WI38 (cell line): ENCODE measurements at regions not wholly inside any gene's neighbourhood (a gene's known extent, or its start where the extent isn't known, plus 50 kb on each side); places are given as distances from the start of the nearest gene placed in this dataset.

Source experiments
- H3K4me3 ChIP-seq: 2 replicates; pipeline ENCODE4 v1.5.1; 2011; ENCODE audit warnings: low read depth, mild to moderate bottlenecking, control low read depth, low read length
- CTCF ChIP-seq: IDR thresholded peaks from 2 replicates; pipeline ENCODE4 v1.5.1; 2012; ENCODE audit warnings: low read depth, mild to moderate bottlenecking, control low read depth, low read length

- TF ChIP-seq CTCF: no peak
- no peak overlapping the region for H3K4me3 ChIP-seq
These were observed 207.9 kb upstream of the E2F8 start for GRCh38 chr11:19448651-19449050.

GRCh38 chr11:19447150-19447566, 206.4 kb upstream of the E2F8 start:
- TF ChIP-seq CTCF: no peak
- H3K4me3 ChIP-seq: no peak overlapping the region

GRCh38 chr11:19445771-19446170, 205.0 kb upstream of the E2F8 start:
- no peak overlapping the region for H3K4me3 ChIP-seq
- TF ChIP-seq CTCF: no peak

- no peak for TF ChIP-seq CTCF
- H3K4me3 ChIP-seq: no peak overlapping the region
These were observed 203.5 kb upstream of the E2F8 start for GRCh38 chr11:19444231-19444630.

GRCh38 chr11:19442554-19442910, 201.8 kb upstream of the E2F8 start:
- TF ChIP-seq CTCF: no peak
- no peak overlapping the region for H3K4me3 ChIP-seq

GRCh38 chr11:19441752-19442553, 201.2 kb upstream of the E2F8 start:
- H3K4me3 ChIP-seq: no peak overlapping the region
- TF ChIP-seq CTCF: no peak

GRCh38 chr11:19441288-19441687, 200.5 kb upstream of the E2F8 start:
- no peak for TF ChIP-seq CTCF
- H3K4me3 ChIP-seq: no peak overlapping the region
